ENCODE measurements at regions not wholly inside any gene's neighbourhood (a gene's known extent, or its start where the extent isn't known, plus 50 kb on each side); places are given as distances from the start of the nearest gene placed in this dataset.
"Not testable (repeated sequence)": the region's sequence is repeated elsewhere in the genome, so short reads cannot be mapped to it uniquely, and the experiment has no call there.

DNA sequence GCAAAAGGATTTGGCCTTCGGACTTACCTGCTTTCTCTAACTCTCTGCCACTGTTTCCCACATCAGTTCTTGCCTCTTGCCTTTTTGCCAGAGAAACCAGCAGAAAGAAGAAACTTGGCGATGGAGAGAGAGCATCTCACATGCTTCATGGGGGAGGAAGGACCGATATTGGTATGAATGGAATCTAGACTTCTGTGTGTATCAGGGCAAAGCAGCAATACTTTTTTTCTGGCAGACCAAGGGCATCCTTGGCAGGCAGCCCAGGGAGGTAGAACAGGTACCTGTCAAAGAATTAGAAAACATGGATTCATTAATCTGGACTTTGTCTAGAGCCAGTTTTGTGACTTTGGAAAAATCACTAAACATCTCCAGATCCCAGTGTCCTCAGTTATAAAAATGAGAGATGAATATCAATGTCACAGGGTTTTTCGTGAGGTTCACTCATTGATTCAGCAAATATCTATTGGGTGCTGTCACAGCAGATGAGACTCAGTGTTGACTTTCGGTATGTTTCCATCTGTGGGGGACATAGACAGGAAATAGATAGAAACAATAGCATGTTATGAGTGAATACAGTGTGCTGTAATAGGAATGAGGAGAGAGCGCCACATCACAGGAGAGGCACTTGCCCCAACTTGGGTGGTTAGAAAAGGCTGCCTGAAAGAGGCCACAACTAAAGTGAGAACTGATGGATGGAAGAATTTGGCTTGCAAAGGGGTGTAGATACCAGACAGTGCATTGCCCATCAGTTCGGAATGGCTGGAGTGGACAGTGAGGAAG lies 114.1 kb downstream of the CD83 start:
- H3K9me3 ChIP-seq (ENCODE audit: control insufficient read depth, insufficient read depth, low read length): no peaks in the 10 kb centered on the region
- no peak for DNase-seq (ENCODE audit: low read depth, low spot score)
- WGBS (ENCODE audit: insufficient coverage, insufficient read length): no CpG with 5 or more reads among the region's 7 CpGs
- no peaks in the 10 kb centered on the region for H3K4me1 ChIP-seq (ENCODE audit: control insufficient read depth, insufficient read depth, low read length)
- H3K4me3 ChIP-seq (ENCODE audit: low read length): no peak overlapping the region
- H3K36me3 ChIP-seq (ENCODE audit: control insufficient read depth, insufficient read depth, low read length): no peaks in the 10 kb centered on the region
- no peaks in the 10 kb centered on the region for H3K27me3 ChIP-seq (ENCODE audit: control insufficient read depth, insufficient read depth, low read length)
- no peak overlapping the region for H3K27ac ChIP-seq (ENCODE audit: low read length)

DNA sequence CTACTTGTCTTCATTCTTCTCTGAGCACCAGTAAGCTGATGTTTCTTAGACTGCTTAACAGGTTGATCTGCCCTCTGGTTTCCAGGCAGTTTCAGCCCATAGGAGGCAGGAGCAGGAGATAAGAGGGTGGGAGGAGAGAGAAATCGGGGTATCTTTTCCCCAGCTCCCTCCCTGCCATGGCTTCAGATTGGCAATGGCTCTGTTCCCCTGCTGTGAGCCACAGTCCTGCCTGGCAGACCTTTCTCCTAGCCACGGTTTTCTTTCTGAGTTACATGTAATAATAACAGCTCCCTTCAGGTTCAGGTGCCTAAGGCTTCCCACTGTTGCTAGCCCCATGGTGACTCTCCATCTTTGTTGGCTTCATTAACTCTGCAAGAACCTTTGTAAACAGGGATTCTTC lies 115.3 kb downstream of the CD83 start:
- no CpG with 5 or more reads among the region's 2 CpGs for WGBS (ENCODE audit: insufficient coverage, insufficient read length)
- Histone ChIP-seq H3K27me3 (ENCODE audit: control insufficient read depth, insufficient read depth, low read length) (no peaks in the 10 kb centered on the region), H3K9me3 (ENCODE audit: control insufficient read depth, insufficient read depth, low read length) (no peaks in the 10 kb centered on the region), H3K4me3 (ENCODE audit: low read length) (no peak overlapping the region), H3K27ac (ENCODE audit: low read length) (no peak overlapping the region), H3K36me3 (ENCODE audit: control insufficient read depth, insufficient read depth, low read length) (no peaks in the 10 kb centered on the region), H3K4me1 (ENCODE audit: control insufficient read depth, insufficient read depth, low read length) (no peaks in the 10 kb centered on the region)
- DNase-seq (ENCODE audit: low read depth, low spot score): no peak

- no peak overlapping the region for H3K27ac ChIP-seq (ENCODE audit: low read length)
- no CpG with 5 or more reads among the region's 8 CpGs for WGBS (ENCODE audit: insufficient coverage, insufficient read length)
- no peaks in the 10 kb centered on the region for H3K27me3 ChIP-seq (ENCODE audit: control insufficient read depth, insufficient read depth, low read length)
- no peak overlapping the region for H3K4me3 ChIP-seq (ENCODE audit: low read length)
- no peaks in the 10 kb centered on the region for H3K4me1 ChIP-seq (ENCODE audit: control insufficient read depth, insufficient read depth, low read length)
- H3K9me3 ChIP-seq (ENCODE audit: control insufficient read depth, insufficient read depth, low read length): no peaks in the 10 kb centered on the region
- no peak for DNase-seq (ENCODE audit: low read depth, low spot score)
- H3K36me3 ChIP-seq (ENCODE audit: control insufficient read depth, insufficient read depth, low read length): no peaks in the 10 kb centered on the region
Measured at GRCh38 chr6:14235653-14236356, 118.2 kb downstream of the CD83 start.

DNA sequence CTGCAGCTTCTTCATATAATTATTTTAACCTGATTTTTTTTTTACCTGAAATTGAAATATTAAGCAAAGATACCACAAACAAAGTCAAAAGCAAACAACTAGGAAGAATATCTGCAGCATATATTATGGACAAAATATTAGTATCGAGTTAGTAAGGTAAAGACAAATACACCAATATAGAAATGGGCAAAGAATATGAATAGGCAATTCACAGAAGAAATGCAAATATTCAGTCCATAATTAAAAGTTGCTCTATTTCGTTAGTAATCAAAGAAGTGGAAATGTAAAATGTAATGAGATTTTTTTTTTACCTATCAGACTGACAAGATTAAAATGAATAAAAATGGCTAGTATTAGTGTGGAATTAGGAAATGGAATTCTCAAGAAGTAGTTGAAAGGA lies 121.5 kb downstream of the CD83 start:
- Histone ChIP-seq H3K27me3 (ENCODE audit: control insufficient read depth, insufficient read depth, low read length) (no peaks in the 10 kb centered on the region), H3K4me1 (ENCODE audit: control insufficient read depth, insufficient read depth, low read length) (no peaks in the 10 kb centered on the region), H3K4me3 (ENCODE audit: low read length) (no peak overlapping the region), H3K36me3 (ENCODE audit: control insufficient read depth, insufficient read depth, low read length) (no peaks in the 10 kb centered on the region), H3K27ac (ENCODE audit: low read length) (no peak overlapping the region), H3K9me3 (ENCODE audit: control insufficient read depth, insufficient read depth, low read length) (no peaks in the 10 kb centered on the region)
- WGBS (ENCODE audit: insufficient coverage, insufficient read length): no CpG with 5 or more reads among the region's 2 CpGs
- no peak for DNase-seq (ENCODE audit: low read depth, low spot score)

- Histone ChIP-seq H3K4me1 (ENCODE audit: control insufficient read depth, insufficient read depth, low read length) (no peaks in the 10 kb centered on the region), H3K27ac (ENCODE audit: low read length) (no peak overlapping the region), H3K9me3 (ENCODE audit: control insufficient read depth, insufficient read depth, low read length) (no peaks in the 10 kb centered on the region), H3K36me3 (ENCODE audit: control insufficient read depth, insufficient read depth, low read length) (no peaks in the 10 kb centered on the region), H3K4me3 (ENCODE audit: low read length) (no peak overlapping the region), H3K27me3 (ENCODE audit: control insufficient read depth, insufficient read depth, low read length) (no peaks in the 10 kb centered on the region)
- 100% methylated on average over 2 of the region's 5 CpGs for WGBS (ENCODE audit: insufficient coverage, insufficient read length)
- no peak for DNase-seq (ENCODE audit: low read depth, low spot score)
Measured at GRCh38 chr6:14240411-14241166, 123.0 kb downstream of the CD83 start.

GRCh38 chr6:14241255-14242070 lies 123.9 kb downstream of the CD83 start:
- H3K27ac ChIP-seq (ENCODE audit: low read length): no peak overlapping the region
- no peaks in the 10 kb centered on the region for H3K27me3 ChIP-seq (ENCODE audit: control insufficient read depth, insufficient read depth, low read length)
- no peak overlapping the region for H3K4me3 ChIP-seq (ENCODE audit: low read length)
- WGBS (ENCODE audit: insufficient coverage, insufficient read length): no CpG with 5 or more reads among the region's 5 CpGs
- H3K4me1 ChIP-seq (ENCODE audit: control insufficient read depth, insufficient read depth, low read length): no peaks in the 10 kb centered on the region
- no peaks in the 10 kb centered on the region for H3K9me3 ChIP-seq (ENCODE audit: control insufficient read depth, insufficient read depth, low read length)
- no peaks in the 10 kb centered on the region for H3K36me3 ChIP-seq (ENCODE audit: control insufficient read depth, insufficient read depth, low read length)
- DNase-seq (ENCODE audit: low read depth, low spot score): no peak

GRCh38 chr6:14242912-14243311 lies 125.3 kb downstream of the CD83 start:
- H3K36me3 ChIP-seq (ENCODE audit: control insufficient read depth, insufficient read depth, low read length); H3K9me3 ChIP-seq (ENCODE audit: control insufficient read depth, insufficient read depth, low read length); H3K27me3 ChIP-seq (ENCODE audit: control insufficient read depth, insufficient read depth, low read length); H3K4me1 ChIP-seq (ENCODE audit: control insufficient read depth, insufficient read depth, low read length); H3K27ac ChIP-seq (ENCODE audit: low read length); DNase-seq (ENCODE audit: low read depth, low spot score); H3K4me3 ChIP-seq (ENCODE audit: low read length): not testable (repeated sequence)
- no CpG with 5 or more reads among the region's 2 CpGs for WGBS (ENCODE audit: insufficient coverage, insufficient read length)

DNA sequence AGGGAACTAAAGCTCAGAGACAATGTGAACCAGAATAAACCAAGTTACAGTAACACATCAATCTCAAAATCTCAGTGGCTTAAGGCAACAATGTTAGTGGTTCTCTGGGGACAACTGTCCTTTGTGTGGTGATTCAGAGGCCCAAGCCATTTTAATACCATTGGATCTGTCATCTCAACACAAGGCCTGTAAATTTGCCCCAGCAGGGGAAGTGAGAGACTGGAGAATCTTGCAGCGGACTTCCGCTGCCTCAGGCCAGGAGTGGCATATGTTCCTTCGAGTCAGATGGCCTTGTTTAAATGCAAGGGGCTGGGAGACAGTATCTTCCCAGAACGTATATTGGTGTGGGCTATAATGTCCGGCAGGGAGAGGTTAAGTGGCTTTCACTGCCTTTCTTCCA lies 126.0 kb downstream of the CD83 start:
- no peak for DNase-seq (ENCODE audit: low read depth, low spot score)
- WGBS (ENCODE audit: insufficient coverage, insufficient read length): no CpG with 5 or more reads among the region's 5 CpGs
- no peaks in the 10 kb centered on the region for H3K36me3 ChIP-seq (ENCODE audit: control insufficient read depth, insufficient read depth, low read length)
- no peaks in the 10 kb centered on the region for H3K9me3 ChIP-seq (ENCODE audit: control insufficient read depth, insufficient read depth, low read length)
- H3K27ac ChIP-seq (ENCODE audit: low read length): no peak overlapping the region
- no peak overlapping the region for H3K4me3 ChIP-seq (ENCODE audit: low read length)
- no peaks in the 10 kb centered on the region for H3K27me3 ChIP-seq (ENCODE audit: control insufficient read depth, insufficient read depth, low read length)
- no peaks in the 10 kb centered on the region for H3K4me1 ChIP-seq (ENCODE audit: control insufficient read depth, insufficient read depth, low read length)

- Histone ChIP-seq H3K36me3 (ENCODE audit: control insufficient read depth, insufficient read depth, low read length) (no peaks in the 10 kb centered on the region), H3K4me1 (ENCODE audit: control insufficient read depth, insufficient read depth, low read length) (no peaks in the 10 kb centered on the region), H3K9me3 (ENCODE audit: control insufficient read depth, insufficient read depth, low read length) (no peaks in the 10 kb centered on the region), H3K27ac (ENCODE audit: low read length) (no peak overlapping the region), H3K27me3 (ENCODE audit: control insufficient read depth, insufficient read depth, low read length) (no peaks in the 10 kb centered on the region), H3K4me3 (ENCODE audit: low read length) (no peak overlapping the region)
- WGBS (ENCODE audit: insufficient coverage, insufficient read length): no CpG with 5 or more reads among the region's 3 CpGs
- no peak for DNase-seq (ENCODE audit: low read depth, low spot score)
Measured at GRCh38 chr6:14246876-14247275, 129.3 kb downstream of the CD83 start.

GRCh38 chr6:14250573-14250972 lies 133.0 kb downstream of the CD83 start:
- no peak for DNase-seq (ENCODE audit: low read depth, low spot score)
- Histone ChIP-seq H3K9me3 (ENCODE audit: control insufficient read depth, insufficient read depth, low read length) (no peaks in the 10 kb centered on the region), H3K4me3 (ENCODE audit: low read length) (no peak overlapping the region), H3K27ac (ENCODE audit: low read length) (no peak overlapping the region), H3K27me3 (ENCODE audit: control insufficient read depth, insufficient read depth, low read length) (no peaks in the 10 kb centered on the region), H3K36me3 (ENCODE audit: control insufficient read depth, insufficient read depth, low read length) (no peaks in the 10 kb centered on the region), H3K4me1 (ENCODE audit: control insufficient read depth, insufficient read depth, low read length) (0 out of 2 replicates have a peak, but pooled peaks cover 2% of the 10 kb centered on the region)
- no CpG with 5 or more reads among the region's 4 CpGs for WGBS (ENCODE audit: insufficient coverage, insufficient read length)
